Hepatocyte (in vitro differentiated cells): ENCODE measurements at regions not wholly inside any gene's neighbourhood (a gene's known extent, or its start where the extent isn't known, plus 50 kb on each side); places are given as distances from the start of the nearest gene placed in this dataset.

Source experiments
- DNase-seq: peaks from one replicate; pipeline ENCODE4 v3.0.0-alpha.2; 2016; ENCODE audit warnings: low spot score
- H2AFZ ChIP-seq: fragments of 200-600 bp; sonication (generic); 2 replicates; pipeline ENCODE4 v1.6.0; 2016; ENCODE audit warnings: antibody characterized with exemption, mild to moderate bottlenecking
- H3K27ac ChIP-seq: fragments of 200-600 bp; sonication (generic); 2 replicates; pipeline ENCODE4 v1.5.1; 2016; ENCODE audit warnings: mild to moderate bottlenecking
- H3K27me3 ChIP-seq: fragments of 200-600 bp; sonication (generic); 2 replicates; pipeline ENCODE4 v1.6.1; 2016
- H3K36me3 ChIP-seq: fragments of 200-600 bp; sonication (generic); replicated peaks from 2 replicates; pipeline ENCODE4 v1.5.1; 2016; ENCODE audit warnings: low read depth; ENCODE audit not compliant: insufficient read depth
- H3K4me1 ChIP-seq: fragments of 200-600 bp; sonication (generic); 2 replicates; pipeline ENCODE4 v1.5.1; 2016; ENCODE audit warnings: mild to moderate bottlenecking, moderate library complexity; ENCODE audit not compliant: insufficient read depth
- H3K4me2 ChIP-seq: fragments of 200-600 bp; sonication (generic); 2 replicates; pipeline ENCODE4 v1.6.0; 2016
- H3K4me3 ChIP-seq: fragments of 200-600 bp; sonication (generic); 2 replicates; pipeline ENCODE4 v1.5.1; 2016; ENCODE audit warnings: mild to moderate bottlenecking
- H3K79me2 ChIP-seq: fragments of 200-600 bp; sonication (generic); 2 replicates; pipeline ENCODE4 v1.6.0; 2017; ENCODE audit warnings: mild to moderate bottlenecking
- H3K9me2 ChIP-seq: fragments of 200-600 bp; sonication (generic); replicated peaks from 2 replicates; pipeline ENCODE4 v1.6.0; 2017; ENCODE audit warnings: mild to moderate bottlenecking; ENCODE audit not compliant: insufficient read depth
- H3K9me3 ChIP-seq: fragments of 200-600 bp; sonication (generic); 2 replicates; pipeline ENCODE4 v1.5.1; 2016; ENCODE audit warnings: low read depth, mild to moderate bottlenecking
- H4K20me1 ChIP-seq: fragments of 200-600 bp; sonication (generic); 2 replicates; pipeline ENCODE4 v1.6.0; 2016; ENCODE audit warnings: mild to moderate bottlenecking; ENCODE audit not compliant: insufficient read depth, poor library complexity, severe bottlenecking
- EZH2 ChIP-seq: fragments of 200-600 bp; sonication (generic); IDR thresholded peaks from 2 replicates; pipeline ENCODE4 v1.6.1; 2016; ENCODE audit warnings: antibody characterized with exemption, mild to moderate bottlenecking, borderline replicate concordance
- EZH2phosphoT487 ChIP-seq: fragments of 200-600 bp; sonication (generic); IDR thresholded peaks from one replicate; pipeline ENCODE4 v1.6.1; 2018; ENCODE audit warnings: antibody characterized with exemption, mild to moderate bottlenecking, low read depth, moderate library complexity; ENCODE audit not compliant: unreplicated experiment, severe bottlenecking
- WGBS: methylation state at CpG from one replicate; pipeline ENCODE4 v1.1.6; 2016; ENCODE audit warnings: low lambda C conversion rate; ENCODE audit errors: missing lambda C conversion rate; 5-methylcytosine and 5-hydroxymethylcytosine counted together
- TF ChIP-seq, protein P1 (sequence below): fragments of 200-600 bp; sonication (generic); IDR thresholded peaks from 2 replicates; pipeline ENCODE4 v1.5.1; 2016; ENCODE audit warnings: antibody characterized with exemption, mild to moderate bottlenecking; ENCODE audit not compliant: poor library complexity

DNA sequence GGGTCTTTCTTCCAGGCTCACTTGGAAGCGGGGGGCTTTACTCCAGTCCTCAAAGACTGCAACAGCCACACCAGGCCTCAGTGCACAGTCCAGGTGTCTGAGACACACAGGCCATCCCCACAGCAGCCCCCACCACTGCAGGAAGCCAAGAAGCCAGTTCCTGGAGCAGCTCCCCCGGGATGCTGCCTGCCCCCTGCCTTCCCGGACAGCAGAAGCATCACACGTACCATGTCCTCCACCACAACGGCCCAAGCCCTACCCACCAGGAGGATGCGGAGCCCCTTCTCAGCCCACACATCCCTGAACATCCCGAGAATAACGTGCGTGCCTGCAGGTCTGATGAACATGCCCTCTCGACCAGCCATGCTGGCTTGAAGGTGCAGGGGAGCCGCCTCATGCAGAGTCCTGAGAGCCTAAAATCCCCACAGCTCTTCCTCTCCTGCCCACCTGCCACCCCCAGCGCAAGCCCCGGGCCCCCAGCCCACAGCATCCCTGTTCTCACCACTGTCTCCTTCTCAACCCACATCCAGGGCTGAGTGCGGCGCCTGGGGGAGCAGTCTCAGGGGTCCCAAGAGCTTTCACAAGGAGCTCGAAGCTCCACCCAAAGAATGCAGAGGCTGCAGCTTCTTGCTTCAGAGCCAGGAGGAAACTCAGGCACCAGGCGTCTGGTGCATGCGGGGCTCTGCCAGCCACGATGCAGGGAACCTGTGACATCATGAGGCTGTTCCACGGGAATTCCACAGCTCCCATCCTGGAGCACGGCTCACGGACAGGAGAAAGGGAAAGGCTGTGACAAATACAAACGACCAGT lies 209.6 kb downstream of the BRD1 start:
- Histone ChIP-seq H3K4me3 (no peak overlapping the region), H3K36me3 (no peaks in the 10 kb centered on the region), H4K20me1 (no peaks in the 10 kb centered on the region), H3K27ac (no peak overlapping the region), H3K4me1 (no peaks in the 10 kb centered on the region), H3K9me2 (no peaks in the 10 kb centered on the region), H3K4me2 (no peak overlapping the region), H3K27me3 (no peaks in the 10 kb centered on the region), H2AFZ (no peak overlapping the region), H3K79me2 (no peaks in the 10 kb centered on the region), H3K9me3 (no peaks in the 10 kb centered on the region)
- 85% methylated on average over 17 of the region's 23 CpGs for WGBS
- no peak for DNase-seq
- TF ChIP-seq, protein P1, sequence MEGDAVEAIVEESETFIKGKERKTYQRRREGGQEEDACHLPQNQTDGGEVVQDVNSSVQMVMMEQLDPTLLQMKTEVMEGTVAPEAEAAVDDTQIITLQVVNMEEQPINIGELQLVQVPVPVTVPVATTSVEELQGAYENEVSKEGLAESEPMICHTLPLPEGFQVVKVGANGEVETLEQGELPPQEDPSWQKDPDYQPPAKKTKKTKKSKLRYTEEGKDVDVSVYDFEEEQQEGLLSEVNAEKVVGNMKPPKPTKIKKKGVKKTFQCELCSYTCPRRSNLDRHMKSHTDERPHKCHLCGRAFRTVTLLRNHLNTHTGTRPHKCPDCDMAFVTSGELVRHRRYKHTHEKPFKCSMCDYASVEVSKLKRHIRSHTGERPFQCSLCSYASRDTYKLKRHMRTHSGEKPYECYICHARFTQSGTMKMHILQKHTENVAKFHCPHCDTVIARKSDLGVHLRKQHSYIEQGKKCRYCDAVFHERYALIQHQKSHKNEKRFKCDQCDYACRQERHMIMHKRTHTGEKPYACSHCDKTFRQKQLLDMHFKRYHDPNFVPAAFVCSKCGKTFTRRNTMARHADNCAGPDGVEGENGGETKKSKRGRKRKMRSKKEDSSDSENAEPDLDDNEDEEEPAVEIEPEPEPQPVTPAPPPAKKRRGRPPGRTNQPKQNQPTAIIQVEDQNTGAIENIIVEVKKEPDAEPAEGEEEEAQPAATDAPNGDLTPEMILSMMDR = no peak

DNA sequence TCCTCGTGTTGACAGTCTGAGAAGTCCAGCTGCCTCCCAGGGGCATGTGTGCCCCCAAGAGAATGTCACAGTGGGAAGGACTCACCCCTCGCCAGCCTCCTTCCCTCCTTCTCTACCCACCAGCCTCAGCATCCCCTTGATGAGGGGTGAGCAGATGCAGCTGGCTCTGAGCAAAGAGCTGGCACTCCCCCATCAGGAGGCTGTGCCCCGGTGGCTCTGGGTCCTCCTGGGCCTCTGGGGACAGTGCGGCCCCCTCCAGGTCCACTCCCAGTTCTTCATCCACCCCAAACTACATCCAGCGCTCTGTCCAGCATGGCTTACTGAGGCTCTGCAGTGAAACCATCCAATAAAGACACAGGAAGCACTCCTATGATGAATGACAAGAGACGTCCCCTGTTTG lies 210.4 kb downstream of the BRD1 start:
- DNase-seq = no peak
- Histone ChIP-seq H3K27me3 (no peaks in the 10 kb centered on the region), H4K20me1 (no peaks in the 10 kb centered on the region), H3K4me1 (no peaks in the 10 kb centered on the region), H3K9me3 (no peaks in the 10 kb centered on the region), H3K36me3 (no peaks in the 10 kb centered on the region), H3K4me2 (no peak overlapping the region), H2AFZ (no peak overlapping the region), H3K79me2 (no peaks in the 10 kb centered on the region), H3K27ac (no peak overlapping the region), H3K4me3 (no peak overlapping the region), H3K9me2 (no peaks in the 10 kb centered on the region)
- TF ChIP-seq EZH2phosphoT487 (no peak), EZH2 (no peak)
- TF ChIP-seq, protein P1 = no peak
- WGBS = 75% methylated on average over 6 of the region's 6 CpGs

- no peak overlapping the region for H3K27ac ChIP-seq
- TF ChIP-seq, protein P1 = no peak
- TF ChIP-seq EZH2phosphoT487 = no peak
- no peak for TF ChIP-seq EZH2
- no peak overlapping the region for H2AFZ ChIP-seq
- H3K27me3 ChIP-seq = no peaks in the 10 kb centered on the region
- no peak overlapping the region for H3K4me3 ChIP-seq
- no peaks in the 10 kb centered on the region for H3K79me2 ChIP-seq
- H3K4me2 ChIP-seq = no peak overlapping the region
- H3K9me2 ChIP-seq = no peaks in the 10 kb centered on the region
- no peaks in the 10 kb centered on the region for H3K36me3 ChIP-seq
- H4K20me1 ChIP-seq = no peaks in the 10 kb centered on the region
- DNase-seq = no peak
- H3K9me3 ChIP-seq = no peaks in the 10 kb centered on the region
- WGBS = 92% methylated on average over 34 of the region's 37 CpGs
- H3K4me1 ChIP-seq = no peaks in the 10 kb centered on the region
These were observed 211.1 kb downstream of the BRD1 start for GRCh38 chr22:49616356-49617231.
